ENCODE measurements at regions not wholly inside any gene's neighbourhood (a gene's known extent, or its start where the extent isn't known, plus 50 kb on each side); places are given as distances from the start of the nearest gene placed in this dataset.

GRCh38 chr2:138071720-138072719 is 107.7 kb downstream of the HNMT start:
- TF ChIP-seq CTCF (conservative IDR thresholded peaks at IDR 0.05) (no peak), EZH2 (IDR thresholded peaks at IDR 0.05; ENCODE audit: low read depth) (no peak)
